Natural killer cell (primary cell): ENCODE measurements at regions not wholly inside any gene's neighbourhood (a gene's known extent, or its start where the extent isn't known, plus 50 kb on each side); places are given as distances from the start of the nearest gene placed in this dataset.

ENCODE experiments used
- ATAC-seq, 3 donors: fragments of 150-1000 bp in 2 of 3; fragments of 200-7000 bp in 1 of 3; cut with Tn5 transposase; 1 replicate in 1 of 3; 2 replicates in 2 of 3; pipeline ENCODE4 v1.10.0; 2021; ENCODE audit warnings: mild to moderate bottlenecking in 2 of 3, moderate library complexity in 2 of 3
- DNase-seq, 2 donors: peaks; one replicate each; pipeline versions ENCODE4 v3.0.0 to v3.0.0-alpha.2; 2013 to 2021; ENCODE audit warnings: mixed read lengths in 1 of 2
- H3K27ac ChIP-seq: one replicate; pipeline ENCODE4 v1.5.1; 2013; ENCODE audit warnings: mild to moderate bottlenecking, low read length
- H3K27me3 ChIP-seq: one replicate; pipeline ENCODE4 v1.6.1; 2013; ENCODE audit warnings: low read length; ENCODE audit not compliant: control insufficient read depth, insufficient read depth
- H3K36me3 ChIP-seq: one replicate; pipeline ENCODE4 v1.6.1; 2013; ENCODE audit warnings: low read length; ENCODE audit not compliant: control insufficient read depth, insufficient read depth
- H3K4me1 ChIP-seq: one replicate; pipeline ENCODE4 v1.6.1; 2013; ENCODE audit warnings: low read length; ENCODE audit not compliant: control insufficient read depth, insufficient read depth
- H3K4me3 ChIP-seq: one replicate; pipeline ENCODE4 v1.5.1; 2013; ENCODE audit warnings: low read length
- H3K9me3 ChIP-seq: one replicate; pipeline ENCODE4 v1.6.1; 2013; ENCODE audit warnings: low read length; ENCODE audit not compliant: control insufficient read depth, insufficient read depth
- H3K27ac Mint-ChIP-seq, 2 donors: one replicate each; pipeline ENCODE4 v1.8.0; 2022; ENCODE audit warnings: mild to moderate bottlenecking in 2 of 2, mixed read lengths in 2 of 2, moderate library complexity in 1 of 2
- H3K27me3 Mint-ChIP-seq, 2 donors: one replicate each; pipeline ENCODE4 v1.8.0; 2022; ENCODE audit warnings: low read depth in 2 of 2, mixed read lengths in 2 of 2
- H3K36me3 Mint-ChIP-seq: one replicate; pipeline ENCODE4 v1.8.0; 2022; ENCODE audit warnings: mixed read lengths
- H3K4me1 Mint-ChIP-seq, 2 donors: one replicate each; pipeline ENCODE4 v1.8.0; 2022; ENCODE audit warnings: mixed read lengths in 2 of 2
- H3K4me3 Mint-ChIP-seq: one replicate; pipeline ENCODE4 v1.8.0; 2022; ENCODE audit warnings: mild to moderate bottlenecking, moderate library complexity, mixed read lengths
- H3K9me3 Mint-ChIP-seq, 2 donors: one replicate each; pipeline ENCODE4 v1.8.0; 2022; ENCODE audit warnings: mixed read lengths in 2 of 2
- WGBS: methylation state at CpG from one replicate; pipeline ENCODE4 v1.1.7; 2013; ENCODE audit warnings: missing lambda C conversion rate; ENCODE audit not compliant: insufficient coverage; 5-methylcytosine and 5-hydroxymethylcytosine counted together
- intact Hi-C: fragments of 100-400 bp; cut with micrococcal nuclease; formaldehyde crosslinking; loops from one replicate; pipeline ENCODE4 v1.14.2; 2022
- TF ChIP-seq, protein P1 (sequence below): fragments of 200-600 bp; IDR thresholded peaks from one replicate; pipeline ENCODE4 v1.8.0; 2022; ENCODE audit warnings: antibody characterized with exemption

DNA sequence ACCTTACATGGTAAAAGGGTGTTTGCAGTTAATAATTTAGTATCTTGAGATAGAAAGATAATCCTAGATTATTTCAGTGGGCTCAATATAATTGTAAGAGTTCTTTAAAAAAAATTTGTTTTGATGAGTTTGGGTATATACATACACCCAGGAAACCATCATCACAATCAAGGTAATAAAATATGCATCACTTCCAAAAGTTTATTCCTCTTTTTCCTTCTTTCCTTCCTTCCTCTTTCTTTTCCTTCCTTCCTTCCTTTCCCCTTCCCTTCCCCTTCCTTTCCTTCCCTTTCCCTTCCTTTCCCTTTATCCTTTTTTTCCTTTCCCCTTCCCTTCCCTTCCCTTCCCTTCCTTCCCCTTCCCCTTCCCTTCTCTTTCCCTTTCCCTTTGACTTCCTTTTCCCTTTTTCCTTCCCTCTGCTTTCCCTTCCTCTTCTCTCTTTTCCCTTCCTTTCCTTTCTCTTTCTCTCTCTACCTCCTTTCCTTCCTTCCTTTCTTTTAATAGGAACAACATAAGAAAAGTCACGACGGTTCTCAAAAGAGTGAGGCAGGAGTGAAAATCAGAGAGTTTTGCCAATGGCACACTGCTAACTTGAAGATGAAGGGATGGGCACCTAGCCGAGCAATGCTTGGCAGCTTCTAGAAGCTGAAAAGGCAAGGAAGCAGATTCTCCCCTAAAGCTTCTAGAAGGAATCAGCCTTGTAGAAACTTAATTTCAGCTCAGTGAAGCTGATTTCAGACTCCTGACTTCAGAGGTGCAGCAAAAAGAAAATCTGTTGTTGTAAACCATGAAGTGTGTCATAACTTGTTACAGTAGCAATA, 2050.2 kb upstream of the AGA start:
- H3K27ac Mint-ChIP-seq, result no peak overlapping the region
- H3K4me1 ChIP-seq, result no peaks in the 10 kb centered on the region
- 95% methylated on average over 3 of the region's 3 CpGs for WGBS
- no peak overlapping the region for H3K27ac ChIP-seq
- no peaks in the 10 kb centered on the region for H3K4me1 Mint-ChIP-seq
- peaks cover 17% of the 10 kb centered on the region for H3K9me3 ChIP-seq
- H3K4me3 Mint-ChIP-seq, result no peak overlapping the region
- TF ChIP-seq, protein P1, sequence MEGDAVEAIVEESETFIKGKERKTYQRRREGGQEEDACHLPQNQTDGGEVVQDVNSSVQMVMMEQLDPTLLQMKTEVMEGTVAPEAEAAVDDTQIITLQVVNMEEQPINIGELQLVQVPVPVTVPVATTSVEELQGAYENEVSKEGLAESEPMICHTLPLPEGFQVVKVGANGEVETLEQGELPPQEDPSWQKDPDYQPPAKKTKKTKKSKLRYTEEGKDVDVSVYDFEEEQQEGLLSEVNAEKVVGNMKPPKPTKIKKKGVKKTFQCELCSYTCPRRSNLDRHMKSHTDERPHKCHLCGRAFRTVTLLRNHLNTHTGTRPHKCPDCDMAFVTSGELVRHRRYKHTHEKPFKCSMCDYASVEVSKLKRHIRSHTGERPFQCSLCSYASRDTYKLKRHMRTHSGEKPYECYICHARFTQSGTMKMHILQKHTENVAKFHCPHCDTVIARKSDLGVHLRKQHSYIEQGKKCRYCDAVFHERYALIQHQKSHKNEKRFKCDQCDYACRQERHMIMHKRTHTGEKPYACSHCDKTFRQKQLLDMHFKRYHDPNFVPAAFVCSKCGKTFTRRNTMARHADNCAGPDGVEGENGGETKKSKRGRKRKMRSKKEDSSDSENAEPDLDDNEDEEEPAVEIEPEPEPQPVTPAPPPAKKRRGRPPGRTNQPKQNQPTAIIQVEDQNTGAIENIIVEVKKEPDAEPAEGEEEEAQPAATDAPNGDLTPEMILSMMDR, result no peak
- H3K9me3 Mint-ChIP-seq, result peaks cover 18 to 39% of the 10 kb centered on the region in 2 donors
- H3K36me3 ChIP-seq, result no peaks in the 10 kb centered on the region
- no peaks in the 10 kb centered on the region for H3K27me3 Mint-ChIP-seq
- intact Hi-C loops, result no loop called here
- DNase-seq, result no peak
- peaks cover 7% of the 10 kb centered on the region for H3K36me3 Mint-ChIP-seq
- no peak for ATAC-seq
- H3K4me3 ChIP-seq, result no peak overlapping the region
- no peaks in the 10 kb centered on the region for H3K27me3 ChIP-seq

DNA sequence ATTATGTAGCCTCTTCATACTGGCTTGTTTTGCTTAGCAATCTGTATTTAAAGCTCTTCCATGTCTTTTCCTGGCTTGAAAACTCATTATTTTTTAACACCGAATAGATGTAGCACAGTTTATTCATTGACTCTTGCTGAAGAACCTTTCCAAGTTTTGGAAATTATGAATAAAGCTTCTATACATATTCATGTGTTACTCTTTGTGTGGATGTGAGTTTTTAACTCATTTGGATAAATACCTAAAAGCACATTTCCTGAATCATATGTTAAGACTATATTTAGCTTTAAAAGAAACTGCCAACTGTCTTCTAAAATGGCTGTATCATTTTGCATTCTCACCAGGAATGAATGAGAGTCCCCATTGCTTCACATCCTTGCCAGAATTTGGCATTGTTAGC, 2061.7 kb upstream of the AGA start:
- H3K36me3 Mint-ChIP-seq, result peaks cover 7% of the 10 kb centered on the region
- H3K4me3 Mint-ChIP-seq, result no peak overlapping the region
- peaks cover 7 to 24% of the 10 kb centered on the region in 2 donors for H3K9me3 Mint-ChIP-seq
- no peak for ATAC-seq
- no peak for DNase-seq
- Histone ChIP-seq H3K27me3 (no peaks in the 10 kb centered on the region), H3K4me3 (no peak overlapping the region), H3K4me1 (no peaks in the 10 kb centered on the region), H3K27ac (no peak overlapping the region), H3K36me3 (no peaks in the 10 kb centered on the region), H3K9me3 (peaks cover 4% of the 10 kb centered on the region)
- TF ChIP-seq, protein P1, result no peak
- no peaks in the 10 kb centered on the region for H3K4me1 Mint-ChIP-seq
- no peak overlapping the region for H3K27ac Mint-ChIP-seq
- no peaks in the 10 kb centered on the region for H3K27me3 Mint-ChIP-seq
- intact Hi-C loops, result no loop called here
- WGBS, result no CpG with 5 or more reads among the region's 1 CpG

DNA sequence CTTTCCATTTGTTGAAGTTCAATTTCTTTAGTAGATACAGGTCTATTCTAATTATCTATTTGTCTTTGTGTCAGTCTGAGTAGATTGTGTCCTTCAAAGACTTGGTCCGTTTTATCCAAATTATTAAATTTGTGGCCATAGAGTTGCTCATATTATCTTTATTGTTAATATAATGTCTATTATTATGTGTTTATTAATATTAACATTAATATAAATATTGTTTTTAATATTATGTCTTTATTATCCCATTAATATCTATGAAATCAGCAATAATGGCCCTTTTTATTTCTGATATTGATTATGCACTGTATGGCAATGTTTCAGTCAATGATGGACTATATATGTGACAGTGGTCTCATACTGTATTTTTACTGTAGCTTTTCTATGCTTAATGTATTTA, 2067.3 kb upstream of the AGA start:
- H3K27ac Mint-ChIP-seq, result no peak overlapping the region
- DNase-seq (no peak), ATAC-seq (no peak)
- no peaks in the 10 kb centered on the region for H3K4me1 ChIP-seq
- H3K4me3 Mint-ChIP-seq, result no peak overlapping the region
- no peaks in the 10 kb centered on the region for H3K36me3 ChIP-seq
- no peak overlapping the region for H3K27ac ChIP-seq
- peaks cover 8 to 37% of the 10 kb centered on the region in 2 donors for H3K9me3 Mint-ChIP-seq
- peaks cover 8% of the 10 kb centered on the region for H3K9me3 ChIP-seq
- H3K27me3 Mint-ChIP-seq, result no peaks in the 10 kb centered on the region
- H3K4me1 Mint-ChIP-seq, result no peaks in the 10 kb centered on the region
- no peaks in the 10 kb centered on the region for H3K36me3 Mint-ChIP-seq
- H3K27me3 ChIP-seq, result no peaks in the 10 kb centered on the region
- no CpG with 5 or more reads among the region's 1 CpG for WGBS
- intact Hi-C loops, result no loop called here
- no peak overlapping the region for H3K4me3 ChIP-seq
- TF ChIP-seq, protein P1, result no peak

DNA sequence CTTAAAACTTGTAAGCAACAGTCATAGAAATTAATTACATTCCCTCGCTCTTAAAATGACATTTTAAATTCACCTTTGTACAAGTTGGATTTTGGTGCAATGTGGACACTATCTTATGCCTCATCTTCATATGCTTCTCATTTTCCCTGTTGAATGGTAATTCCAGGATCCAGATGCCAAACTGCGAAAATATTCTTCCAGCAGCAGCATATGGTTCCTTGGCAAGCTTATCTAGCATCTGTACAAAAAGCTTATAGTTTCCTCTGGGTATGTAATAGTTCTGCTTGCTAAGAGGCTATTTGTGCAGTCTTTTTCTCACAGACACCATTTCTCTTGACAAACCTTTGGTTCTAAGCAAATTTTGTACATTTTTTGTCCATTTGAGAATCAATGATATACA, 2079.7 kb upstream of the AGA start:
- intact Hi-C loops, result no loop called here
- Histone ChIP-seq H3K27me3 (no peaks in the 10 kb centered on the region), H3K36me3 (no peaks in the 10 kb centered on the region), H3K27ac (no peak overlapping the region), H3K4me3 (no peak overlapping the region), H3K9me3 (no peaks in the 10 kb centered on the region), H3K4me1 (no peaks in the 10 kb centered on the region)
- Mint-ChIP-seq H3K36me3 (peaks cover 14% of the 10 kb centered on the region), H3K27ac (no peak overlapping the region), H3K27me3 (no peaks in the 10 kb centered on the region), H3K4me1 (no peaks in the 10 kb centered on the region), H3K9me3 (peaks cover 10% of the 10 kb centered on the region in 2 donors), H3K4me3 (no peak overlapping the region)
- ATAC-seq (no peak), DNase-seq (no peak)
- TF ChIP-seq, protein P1, result no peak
- WGBS, result 83% methylated on average over 2 of the region's 2 CpGs
